ENCODE measurements at regions not wholly inside any gene's neighbourhood (a gene's known extent, or its start where the extent isn't known, plus 50 kb on each side); places are given as distances from the start of the nearest gene placed in this dataset.
A peak's percentile ranks its signal among the peaks of the same experiment; 100 is the strongest.
"Not testable (repeated sequence)": the region's sequence is repeated elsewhere in the genome, so short reads cannot be mapped to it uniquely, and the experiment has no call there.

DNA sequence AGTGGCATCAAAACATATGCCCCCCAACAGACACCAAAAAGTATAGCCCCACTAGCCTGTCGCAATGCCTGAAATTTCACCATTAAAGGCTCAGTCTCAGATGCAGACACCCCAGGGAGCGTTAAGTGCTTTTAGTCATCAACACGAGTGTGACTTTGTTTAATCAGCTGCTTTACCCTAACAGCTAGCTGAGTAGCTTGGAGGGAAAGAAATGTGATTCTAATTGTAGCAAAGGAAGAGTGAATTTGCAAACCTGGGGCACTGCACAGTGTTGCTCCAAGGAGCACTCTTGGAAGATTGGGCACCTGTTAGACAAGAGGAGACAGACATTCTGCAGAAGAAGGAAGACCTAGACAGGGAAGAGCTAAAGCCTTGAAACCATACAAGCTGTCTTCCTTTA, 145.1 kb downstream of the BEND2 start:
- H3K9me3 Mint-ChIP-seq (ENCODE audit: low read depth), result peaks cover 23% of the 10 kb centered on the region
- H3K4me3 Mint-ChIP-seq (ENCODE audit: unreplicated experiment), result no peak overlapping the region
- no peaks in the 10 kb centered on the region for H3K4me1 Mint-ChIP-seq (ENCODE audit: low read depth)
- H3K27ac Mint-ChIP-seq (ENCODE audit: unreplicated experiment), result no peak overlapping the region
- DNase-seq (ENCODE audit: low spot score), result no peak
- TF ChIP-seq CTCF (IDR thresholded peaks at IDR 0.05), result no peak
- no peaks in the 10 kb centered on the region for H3K36me3 Mint-ChIP-seq (ENCODE audit: low read depth)
- no peaks in the 10 kb centered on the region for H3K27me3 Mint-ChIP-seq (ENCODE audit: low read depth)

GRCh38 chrX:18068045-18068444, 152.6 kb downstream of the BEND2 start:
- H3K36me3 Mint-ChIP-seq (ENCODE audit: low read depth); H3K27ac Mint-ChIP-seq (ENCODE audit: unreplicated experiment); H3K27me3 Mint-ChIP-seq (ENCODE audit: low read depth); DNase-seq (ENCODE audit: low spot score); H3K4me3 Mint-ChIP-seq (ENCODE audit: unreplicated experiment); H3K4me1 Mint-ChIP-seq (ENCODE audit: low read depth): not testable (repeated sequence)
- peaks cover 16% of the 10 kb centered on the region for H3K9me3 Mint-ChIP-seq (ENCODE audit: low read depth)

DNA sequence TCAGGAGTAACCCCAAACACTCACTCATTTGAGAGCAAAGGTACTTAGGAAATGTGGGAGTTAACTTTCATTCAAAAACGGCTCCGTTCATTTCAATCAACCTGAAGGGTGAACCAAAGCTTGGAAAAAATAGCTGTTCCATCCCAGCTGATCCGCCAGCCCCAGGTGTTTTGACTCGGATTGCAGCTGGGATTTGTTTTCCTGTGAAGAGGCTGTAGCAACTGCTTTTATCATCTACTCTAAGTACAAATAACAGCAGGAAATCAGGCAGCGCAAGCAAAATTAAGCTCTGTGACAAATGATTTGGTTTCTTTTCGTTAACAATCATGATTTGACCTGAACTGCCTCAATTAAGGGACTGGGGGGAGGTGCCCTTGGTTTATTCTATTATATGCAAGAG, 154.7 kb downstream of the BEND2 start:
- H3K27me3 Mint-ChIP-seq (ENCODE audit: low read depth), result peaks cover 5% of the 10 kb centered on the region
- no peak for DNase-seq (ENCODE audit: low spot score)
- H3K9me3 Mint-ChIP-seq (ENCODE audit: low read depth), result peaks cover 11% of the 10 kb centered on the region
- H3K4me1 Mint-ChIP-seq (ENCODE audit: low read depth), result no peaks in the 10 kb centered on the region
- H3K27ac Mint-ChIP-seq (ENCODE audit: unreplicated experiment), result no peak overlapping the region
- no peak overlapping the region for H3K4me3 Mint-ChIP-seq (ENCODE audit: unreplicated experiment)
- no peaks in the 10 kb centered on the region for H3K36me3 Mint-ChIP-seq (ENCODE audit: low read depth)
- TF ChIP-seq CTCF (IDR thresholded peaks at IDR 0.05), result no peak

- no peak for TF ChIP-seq CTCF (IDR thresholded peaks at IDR 0.05)
- H3K4me3 Mint-ChIP-seq (ENCODE audit: unreplicated experiment), result no peak overlapping the region
- no peak overlapping the region for H3K27ac Mint-ChIP-seq (ENCODE audit: unreplicated experiment)
- no peaks in the 10 kb centered on the region for H3K36me3 Mint-ChIP-seq (ENCODE audit: low read depth)
- H3K9me3 Mint-ChIP-seq (ENCODE audit: low read depth), result peaks cover 13% of the 10 kb centered on the region
- no peaks in the 10 kb centered on the region for H3K27me3 Mint-ChIP-seq (ENCODE audit: low read depth)
- peaks cover 11% of the 10 kb centered on the region for H3K4me1 Mint-ChIP-seq (ENCODE audit: low read depth)
- DNase-seq (ENCODE audit: low spot score), result no peak
Measured at GRCh38 chrX:18051690-18052089, 169.0 kb downstream of the BEND2 start.

DNA sequence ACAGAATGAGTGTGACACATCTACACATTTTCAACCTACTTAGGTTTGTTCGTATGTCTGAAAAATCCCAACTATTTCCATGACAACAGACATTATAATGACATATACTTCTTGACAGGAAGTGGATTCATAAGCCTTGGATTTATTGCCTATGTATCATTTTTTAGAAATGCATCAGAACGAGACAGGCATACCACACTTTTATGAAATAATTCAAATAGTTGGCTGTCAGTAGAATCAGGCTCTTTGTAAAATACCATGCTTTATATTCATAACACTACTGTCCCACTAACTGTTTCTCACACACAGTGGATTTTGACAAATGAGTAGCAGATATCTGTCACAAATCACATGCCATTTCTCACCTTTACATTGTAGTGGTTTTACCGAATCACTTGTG, 173.2 kb downstream of the BEND2 start:
- no peak for DNase-seq (ENCODE audit: low spot score)
- Mint-ChIP-seq H3K36me3 (ENCODE audit: low read depth) (no peaks in the 10 kb centered on the region), H3K27me3 (ENCODE audit: low read depth) (no peaks in the 10 kb centered on the region), H3K4me1 (ENCODE audit: low read depth) (peaks cover 11% of the 10 kb centered on the region), H3K9me3 (ENCODE audit: low read depth) (peaks cover 6% of the 10 kb centered on the region), H3K27ac (ENCODE audit: unreplicated experiment) (peak overlapping the region; percentile 4), H3K4me3 (ENCODE audit: unreplicated experiment) (no peak overlapping the region)
- TF ChIP-seq CTCF (IDR thresholded peaks at IDR 0.05), result no peak

- H3K36me3 Mint-ChIP-seq (ENCODE audit: low read depth), result no peaks in the 10 kb centered on the region
- peaks cover 6% of the 10 kb centered on the region for H3K9me3 Mint-ChIP-seq (ENCODE audit: low read depth)
- peaks cover 11% of the 10 kb centered on the region for H3K4me1 Mint-ChIP-seq (ENCODE audit: low read depth)
- H3K27ac Mint-ChIP-seq (ENCODE audit: unreplicated experiment), result no peak overlapping the region
- no peaks in the 10 kb centered on the region for H3K27me3 Mint-ChIP-seq (ENCODE audit: low read depth)
- no peak for TF ChIP-seq CTCF (IDR thresholded peaks at IDR 0.05)
- no peak for DNase-seq (ENCODE audit: low spot score)
- H3K4me3 Mint-ChIP-seq (ENCODE audit: unreplicated experiment), result no peak overlapping the region
Measured at GRCh38 chrX:18045436-18045835, 175.2 kb downstream of the BEND2 start.
